DMS79 (cell line): ENCODE measurements at regions not wholly inside any gene's neighbourhood (a gene's known extent, or its start where the extent isn't known, plus 50 kb on each side); places are given as distances from the start of the nearest gene placed in this dataset.
A peak's percentile ranks its signal among the peaks of the same experiment; 100 is the strongest.
"Not testable (repeated sequence)": the region's sequence is repeated elsewhere in the genome, so short reads cannot be mapped to it uniquely, and the experiment has no call there.

Source experiments
- DNase-seq: peaks from one replicate; lab custom pipeline; 2025; lab: John Stamatoyannopoulos, UW

DNA sequence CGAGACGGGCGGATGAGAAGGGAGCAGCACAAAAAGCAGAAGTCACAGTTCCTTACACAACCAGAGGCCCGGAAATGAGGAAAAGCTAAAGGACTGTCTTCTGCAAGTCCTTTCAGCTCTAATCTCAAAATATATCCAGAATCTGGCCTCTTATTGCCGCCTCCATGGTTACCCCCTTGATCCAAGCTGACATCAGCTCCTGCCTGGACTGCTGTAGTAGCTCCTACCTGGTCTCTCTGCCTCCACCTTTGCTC is 324.0 kb upstream of the ROPN1 start:
- DNase-seq, result no peak

- DNase-seq, result no peak
Observed at GRCh38 chr3:124318014-124318413, 326.1 kb upstream of the ROPN1 start.

DNA sequence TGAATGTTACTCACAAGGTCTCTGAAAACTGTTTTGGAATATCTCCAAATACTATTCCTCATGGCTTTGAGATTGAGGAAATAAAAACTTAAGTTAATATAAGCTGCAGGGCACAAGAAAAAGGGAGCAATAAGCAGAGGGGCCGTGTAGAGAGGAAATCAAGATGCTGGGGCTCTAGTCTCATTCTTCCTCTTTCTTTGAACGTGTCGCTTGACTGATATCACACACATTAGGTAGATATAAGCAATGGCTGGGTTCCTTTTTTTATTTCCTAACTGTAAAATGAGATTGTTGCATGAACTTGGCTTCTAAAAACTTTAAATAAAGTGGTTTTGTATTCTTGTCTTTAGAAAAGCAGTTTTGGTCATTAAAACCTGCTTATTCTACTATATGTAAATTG is 326.7 kb upstream of the ROPN1 start:
- no peak for DNase-seq

DNA sequence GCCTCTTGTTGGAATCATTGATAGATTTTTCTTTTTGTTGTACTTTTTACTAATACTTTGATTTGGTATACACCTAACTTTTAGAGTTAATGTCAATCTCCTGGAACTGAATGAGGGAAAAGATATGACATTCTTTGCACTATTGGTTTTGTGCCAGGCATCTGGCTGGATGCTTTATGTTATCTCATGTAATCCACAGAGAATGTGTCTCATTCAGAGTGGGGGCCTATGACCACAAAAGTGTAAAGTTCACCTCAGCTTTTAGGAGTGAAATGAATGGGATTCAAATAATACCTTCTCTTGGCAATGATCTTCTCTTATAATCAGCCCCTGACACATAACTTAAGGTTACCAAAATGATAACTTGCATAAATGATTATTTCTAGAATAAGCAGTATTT is 329.1 kb upstream of the ROPN1 start:
- no peak for DNase-seq

GRCh38 chr3:124322309-124322880 is 330.5 kb upstream of the ROPN1 start:
- DNase-seq, result no peak

- no peak for DNase-seq
Observed at GRCh38 chr3:124322966-124323365, 331.0 kb upstream of the ROPN1 start.

DNA sequence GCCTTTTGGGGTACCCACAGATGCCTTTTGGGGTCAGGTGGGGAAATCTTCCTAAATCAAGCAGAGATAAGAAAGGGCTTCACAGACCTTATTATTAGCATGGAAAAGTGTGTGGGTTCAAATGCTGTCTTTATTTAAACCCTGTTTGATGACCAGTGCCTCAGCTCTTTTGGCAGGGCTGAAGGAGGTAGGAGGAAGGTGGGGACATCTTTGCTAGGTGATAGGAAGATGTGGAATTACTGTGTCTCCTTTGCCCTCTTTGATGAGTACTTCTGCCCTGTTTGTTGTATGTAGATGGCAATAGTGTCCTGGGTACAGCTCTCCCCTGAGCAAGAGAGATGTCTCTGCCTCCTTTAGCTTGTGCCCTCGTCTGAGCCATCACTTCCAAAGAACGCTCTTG is 333.3 kb upstream of the ROPN1 start:
- no peak for DNase-seq

- no peak for DNase-seq
Observed at GRCh38 chr3:124329723-124330122, 337.8 kb upstream of the ROPN1 start.

- DNase-seq, result no peak
Observed at GRCh38 chr3:124333931-124334640, 342.2 kb upstream of the ROPN1 start.

- DNase-seq, result peak; percentile 36
Observed at GRCh38 chr3:124336067-124336656, 344.2 kb upstream of the ROPN1 start.

GRCh38 chr3:124345845-124346244 is 353.9 kb upstream of the ROPN1 start:
- no peak for DNase-seq

DNA sequence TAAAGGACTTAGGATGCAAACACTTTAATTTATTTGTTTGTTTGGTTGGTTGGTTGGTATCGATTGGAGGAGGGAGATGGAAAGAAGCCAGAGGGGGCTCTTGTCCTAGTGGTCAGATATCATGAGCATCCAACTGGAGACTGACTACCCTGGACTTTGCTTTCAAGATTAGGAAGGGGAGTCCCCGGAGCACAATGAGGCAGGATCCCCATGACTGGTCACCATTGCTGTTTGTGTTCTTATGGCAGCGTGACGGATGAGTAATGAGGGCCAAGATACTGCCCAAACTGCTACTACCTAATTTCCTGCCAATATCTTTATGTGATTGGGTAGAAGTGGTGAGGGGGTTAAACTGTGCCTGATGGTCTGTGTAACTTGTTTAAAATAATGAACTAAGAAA is 354.6 kb upstream of the ROPN1 start:
- DNase-seq, result no peak

- no peak for DNase-seq
Observed at GRCh38 chr3:124347418-124347817, 355.5 kb upstream of the ROPN1 start.

- not testable (repeated sequence) for DNase-seq
Observed at GRCh38 chr3:124348555-124348954, 356.6 kb upstream of the ROPN1 start.

GRCh38 chr3:124351430-124352148 is 359.7 kb upstream of the ROPN1 start:
- peak; percentile 14 for DNase-seq

DNA sequence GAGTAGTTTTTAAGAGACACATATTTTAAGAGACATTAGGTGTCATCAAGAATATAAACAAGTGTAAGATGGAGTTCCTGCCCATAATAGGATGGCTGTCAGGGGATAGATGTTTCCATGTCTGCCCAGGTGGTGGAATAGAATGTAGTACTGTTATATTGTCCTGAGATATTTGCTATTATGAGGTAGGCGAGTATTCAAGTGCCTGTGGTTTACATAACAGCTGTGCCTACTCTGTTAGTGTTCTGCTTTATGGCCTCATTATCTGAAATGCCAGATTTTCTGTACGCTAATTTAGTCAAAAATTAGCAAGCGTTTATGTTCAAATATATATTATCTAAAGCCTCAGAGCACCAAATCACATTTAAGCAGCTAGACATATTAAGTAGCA is 360.2 kb upstream of the ROPN1 start:
- peak; percentile 74 for DNase-seq

- no peak for DNase-seq
Observed at GRCh38 chr3:124353691-124354090, 361.8 kb upstream of the ROPN1 start.

DNA sequence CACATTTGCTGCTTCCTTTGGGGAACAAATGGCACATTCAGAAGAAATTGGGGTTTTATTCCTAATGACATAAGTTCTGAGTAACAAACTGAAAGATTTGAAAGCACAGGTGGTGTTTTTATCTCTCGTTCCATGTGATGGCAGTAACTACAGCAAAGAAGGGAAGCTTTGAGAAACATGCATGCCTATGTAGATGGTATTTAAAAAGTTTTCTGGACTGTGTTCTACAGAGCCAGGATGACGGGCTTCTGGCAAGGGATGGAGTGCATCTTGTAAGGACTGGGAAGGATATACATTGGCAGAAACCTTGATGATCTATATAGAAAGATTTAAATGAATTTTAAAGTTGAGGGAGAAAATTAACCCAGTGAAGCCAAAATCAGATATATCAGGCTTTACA is 362.2 kb upstream of the ROPN1 start:
- no peak for DNase-seq

DNA sequence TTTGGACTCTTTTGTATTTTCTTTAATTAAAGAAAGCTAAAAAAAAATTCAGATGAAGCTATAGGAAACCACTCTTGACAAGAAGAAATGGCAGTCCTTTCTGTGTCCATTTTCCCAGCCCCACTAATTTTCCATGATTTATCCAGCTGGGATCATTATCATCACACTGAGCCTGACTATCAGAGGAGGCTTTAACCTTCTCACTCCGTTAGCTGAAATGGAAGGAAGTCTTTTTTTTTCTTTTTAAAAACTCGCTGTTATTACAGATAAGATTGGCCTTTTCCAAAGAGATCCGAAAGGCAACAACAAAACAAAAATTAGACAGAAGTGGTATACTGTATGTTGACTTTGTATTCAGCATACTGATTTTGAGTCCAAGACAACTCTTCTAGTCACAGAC is 366.2 kb upstream of the ROPN1 start:
- no peak for DNase-seq

GRCh38 chr3:124360155-124360554 is 368.2 kb upstream of the ROPN1 start:
- DNase-seq, result no peak

DNA sequence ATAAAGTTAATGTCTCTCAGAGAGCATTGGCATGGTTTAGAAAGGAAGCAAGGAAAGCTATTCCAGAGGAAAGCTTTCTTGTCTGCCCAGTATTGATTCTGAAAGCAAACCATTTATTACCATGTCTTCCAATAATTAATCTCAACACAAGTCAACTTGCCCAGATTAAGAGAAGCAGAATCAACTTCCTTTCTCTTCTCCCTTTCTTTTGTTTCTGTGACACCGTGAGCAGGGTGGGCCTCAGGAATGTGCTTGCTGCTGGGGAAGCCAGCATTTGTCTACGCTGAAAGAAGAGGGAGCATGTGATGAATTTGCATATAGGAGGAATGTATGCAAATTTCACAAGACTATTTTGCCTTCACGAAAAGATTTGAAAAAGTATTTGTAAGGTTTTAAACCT is 368.6 kb upstream of the ROPN1 start:
- DNase-seq, result no peak

- no peak for DNase-seq
Observed at GRCh38 chr3:124361566-124361965, 368.7 kb upstream of the UMPS start.

- no peak for DNase-seq
Observed at GRCh38 chr3:124362455-124362854, 367.8 kb upstream of the UMPS start.
